ENCODE measurements at regions not wholly inside any gene's neighbourhood (a gene's known extent, or its start where the extent isn't known, plus 50 kb on each side); places are given as distances from the start of the nearest gene placed in this dataset.

GRCh38 chr20:11604339-11604738 lies 313.4 kb upstream of the BTBD3 start:
- in situ Hi-C loops (cut with MboI; ENCODE audit: low sequenced_read_pairs), result no loop called here

GRCh38 chr20:11607047-11607446 lies 310.6 kb upstream of the BTBD3 start:
- in situ Hi-C loops (cut with MboI; ENCODE audit: low sequenced_read_pairs), result no loop called here

DNA sequence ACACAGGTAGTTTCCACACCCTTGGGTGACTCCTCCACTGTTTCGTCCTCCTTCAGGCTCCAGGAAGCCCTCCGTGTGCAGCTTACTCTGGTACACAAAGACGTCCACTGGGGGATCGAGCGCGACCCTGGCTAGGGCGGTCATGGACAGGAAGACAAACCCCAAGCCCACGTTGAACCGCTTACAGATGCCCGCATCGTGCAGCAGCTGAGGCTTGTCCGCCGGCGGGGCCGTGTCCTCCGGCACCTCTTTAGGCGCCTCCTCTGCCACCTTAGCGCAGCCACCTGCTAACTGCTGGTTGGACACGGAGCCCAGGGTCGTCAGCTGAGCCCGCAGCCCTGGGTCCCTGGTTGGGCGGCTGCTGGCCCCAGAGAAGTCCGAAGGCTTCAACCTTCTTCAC lies 309.0 kb upstream of the BTBD3 start:
- in situ Hi-C loops (cut with MboI; ENCODE audit: low sequenced_read_pairs), result no loop called here

- in situ Hi-C loops (cut with MboI; ENCODE audit: low sequenced_read_pairs), result no loop called here
Measured at GRCh38 chr20:11624704-11625103, 293.0 kb upstream of the BTBD3 start.

DNA sequence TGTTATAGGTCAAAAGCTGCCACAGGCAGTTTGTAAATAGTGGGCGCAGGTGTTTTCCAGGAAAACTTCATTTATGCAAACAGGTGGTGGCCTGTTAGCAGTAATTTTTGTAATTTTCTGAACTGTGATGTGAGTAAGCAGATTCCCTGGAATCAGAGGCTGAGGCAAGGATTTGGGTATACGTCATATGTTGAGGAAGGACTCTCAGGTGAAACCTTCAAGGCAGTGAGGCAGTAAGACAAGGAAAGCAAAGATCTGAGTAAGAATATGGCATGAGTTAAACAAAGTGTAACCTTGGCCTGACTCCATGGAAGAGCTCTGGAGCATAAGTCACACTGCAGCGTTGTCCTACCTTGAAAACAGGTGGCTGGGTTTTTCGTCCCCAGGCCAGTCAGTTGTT lies 291.1 kb upstream of the BTBD3 start:
- in situ Hi-C loops (cut with MboI; ENCODE audit: low sequenced_read_pairs), result no loop called here

- in situ Hi-C loops (cut with MboI; ENCODE audit: low sequenced_read_pairs), result no loop called here
Measured at GRCh38 chr20:11642866-11643265, 274.8 kb upstream of the BTBD3 start.

GRCh38 chr20:11646359-11646758 lies 271.3 kb upstream of the BTBD3 start:
- in situ Hi-C loops (cut with MboI; ENCODE audit: low sequenced_read_pairs), result no loop called here

- in situ Hi-C loops (cut with MboI; ENCODE audit: low sequenced_read_pairs), result no loop called here
Measured at GRCh38 chr20:11650566-11650965, 267.1 kb upstream of the BTBD3 start.

DNA sequence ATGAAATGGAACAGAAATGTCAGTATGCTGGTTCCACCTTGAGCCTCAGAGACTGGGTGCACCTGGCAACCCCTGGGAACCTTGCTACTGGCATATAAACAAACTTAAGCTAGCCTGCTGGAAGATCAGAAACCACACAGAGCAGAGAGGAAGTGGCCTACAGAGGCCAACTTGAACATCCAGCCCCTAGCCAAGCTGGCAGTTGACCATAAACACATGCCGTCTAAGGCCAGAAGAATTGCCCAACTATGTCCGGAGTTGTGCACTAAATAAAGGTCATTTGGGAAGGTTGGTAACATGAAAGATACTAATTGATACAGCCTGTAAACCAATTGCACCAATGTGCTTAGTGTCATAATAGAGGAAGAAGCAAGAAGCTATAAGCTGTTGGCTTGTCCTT lies 266.6 kb upstream of the BTBD3 start:
- in situ Hi-C loops (cut with MboI; ENCODE audit: low sequenced_read_pairs), result no loop called here

DNA sequence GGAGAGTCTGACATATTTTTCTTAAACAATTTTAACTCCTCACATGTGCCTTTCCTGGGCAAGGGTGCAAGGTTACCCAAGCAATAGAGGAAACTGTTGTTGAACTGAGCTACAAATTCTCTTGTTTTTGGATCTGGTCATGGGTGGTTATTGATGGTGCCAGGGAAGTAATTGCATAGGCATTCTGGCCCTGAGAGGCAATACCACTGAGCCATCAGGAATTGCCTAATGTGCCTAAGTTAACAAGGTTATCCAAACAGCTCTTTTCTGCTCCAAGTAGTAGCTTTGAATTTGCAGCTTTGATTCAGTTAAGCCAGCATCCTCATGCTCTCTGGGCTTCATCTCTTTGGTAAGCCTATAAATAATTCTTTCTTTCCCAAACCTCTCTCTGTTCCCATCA lies 266.0 kb upstream of the BTBD3 start:
- in situ Hi-C loops (cut with MboI; ENCODE audit: low sequenced_read_pairs), result no loop called here

DNA sequence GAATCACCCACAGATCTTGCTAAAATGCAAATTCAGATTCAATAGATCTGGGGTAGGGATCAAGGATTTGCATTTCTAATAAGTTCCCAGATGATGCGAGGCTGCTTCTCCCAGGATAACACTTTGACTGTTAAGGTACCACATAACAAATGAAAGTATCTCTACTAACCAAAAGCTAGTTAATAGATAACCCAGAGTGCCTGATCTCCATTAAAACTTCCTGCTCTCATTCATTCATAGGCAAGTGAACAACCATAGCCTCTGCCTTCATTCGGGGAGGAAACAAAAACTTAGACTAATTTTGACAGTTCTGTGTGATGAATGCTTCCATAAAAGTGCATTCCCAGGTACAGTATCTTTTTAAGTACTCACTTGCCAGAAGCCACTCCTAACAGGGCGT lies 265.6 kb upstream of the BTBD3 start:
- in situ Hi-C loops (cut with MboI; ENCODE audit: low sequenced_read_pairs), result no loop called here

DNA sequence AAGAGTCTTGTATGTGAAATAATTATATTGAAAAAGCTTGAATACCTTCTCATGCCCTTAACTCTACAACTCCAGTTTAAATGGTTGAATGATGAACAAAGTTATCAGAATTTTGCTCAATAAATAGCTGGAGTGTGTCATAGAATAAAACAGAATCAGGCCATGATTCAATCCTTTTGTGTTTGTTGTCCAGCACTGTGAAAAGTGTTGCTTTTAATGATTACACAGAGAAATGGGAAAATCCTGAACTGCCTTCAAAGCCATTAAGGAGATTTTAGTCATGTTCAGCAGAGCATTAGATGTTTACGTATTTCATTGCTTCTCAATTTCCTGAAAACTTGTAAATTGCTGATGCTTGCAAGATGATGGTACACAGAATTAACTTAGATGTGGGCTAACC lies 262.9 kb upstream of the BTBD3 start:
- in situ Hi-C loops (cut with MboI; ENCODE audit: low sequenced_read_pairs), result no loop called here

DNA sequence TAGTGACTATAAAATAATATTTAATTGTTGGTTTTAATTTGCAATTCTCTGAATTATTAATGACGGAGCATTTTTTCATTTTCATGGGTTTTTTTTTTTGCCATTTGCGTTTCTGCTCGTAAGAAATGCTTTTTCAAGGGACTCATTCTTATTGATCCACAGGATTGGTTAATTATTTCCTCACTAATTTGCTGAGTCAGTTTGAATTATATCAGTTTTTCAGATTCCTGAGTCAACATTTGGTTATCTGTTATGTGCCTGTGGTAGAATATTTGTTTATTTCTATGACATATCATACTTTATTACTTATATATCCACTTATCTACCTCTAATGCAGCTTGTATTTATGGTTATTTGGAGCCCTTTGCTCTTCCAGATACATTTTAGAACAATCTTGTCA lies 257.0 kb upstream of the BTBD3 start:
- in situ Hi-C loops (cut with MboI; ENCODE audit: low sequenced_read_pairs), result no loop called here

DNA sequence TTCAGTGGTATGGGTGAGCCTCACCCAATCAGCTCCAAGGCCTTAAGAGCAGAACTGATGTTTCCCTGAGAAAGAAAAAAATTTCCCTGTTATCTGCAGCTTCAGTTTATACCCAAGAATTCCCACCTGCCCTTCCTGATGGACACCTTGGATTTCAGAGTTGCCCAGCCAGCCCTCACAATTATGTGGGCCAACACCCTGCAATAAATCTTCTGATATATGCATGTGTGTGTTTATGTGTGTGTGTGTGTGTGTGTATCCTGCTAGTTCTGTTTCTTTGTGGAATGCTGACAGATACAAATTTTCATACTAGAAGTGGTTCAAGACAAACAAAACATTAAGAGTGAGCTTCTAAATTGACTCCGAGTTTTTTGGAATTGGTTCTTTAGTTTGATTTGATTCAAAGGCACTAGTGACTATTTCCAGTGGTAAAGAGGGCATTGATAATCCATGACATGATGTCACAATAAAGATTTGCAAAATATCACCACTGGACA lies 246.6 kb upstream of the BTBD3 start:
- in situ Hi-C loops (cut with MboI; ENCODE audit: low sequenced_read_pairs), result no loop called here

- in situ Hi-C loops (cut with MboI; ENCODE audit: low sequenced_read_pairs), result no loop called here
Measured at GRCh38 chr20:11672959-11673358, 244.7 kb upstream of the BTBD3 start.

GRCh38 chr20:11675920-11676629 lies 241.6 kb upstream of the BTBD3 start:
- in situ Hi-C loops (cut with MboI; ENCODE audit: low sequenced_read_pairs), result no loop called here

GRCh38 chr20:11676630-11677287 lies 240.9 kb upstream of the BTBD3 start:
- in situ Hi-C loops (cut with MboI; ENCODE audit: low sequenced_read_pairs), result no loop called here

DNA sequence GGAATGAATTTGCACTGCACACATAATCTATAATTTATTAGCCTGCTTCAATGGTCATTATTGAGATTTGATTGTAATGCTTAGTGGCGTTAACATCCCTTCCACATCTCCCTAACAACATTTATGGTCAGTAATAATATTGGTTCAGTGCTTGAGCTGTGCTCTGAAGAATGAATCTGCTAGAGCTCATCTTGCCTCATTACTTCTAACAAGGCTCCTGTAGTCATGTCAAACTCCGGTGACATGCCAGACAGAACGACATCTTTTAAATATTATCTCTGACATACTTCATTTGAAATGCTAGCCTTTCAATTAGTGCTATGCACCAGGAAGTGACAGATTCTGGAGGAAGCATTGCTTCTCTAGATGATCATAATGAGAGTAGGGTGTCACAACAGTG lies 240.3 kb upstream of the BTBD3 start:
- in situ Hi-C loops (cut with MboI; ENCODE audit: low sequenced_read_pairs), result no loop called here

- in situ Hi-C loops (cut with MboI; ENCODE audit: low sequenced_read_pairs), result no loop called here
Measured at GRCh38 chr20:11677836-11678235, 239.9 kb upstream of the BTBD3 start.

DNA sequence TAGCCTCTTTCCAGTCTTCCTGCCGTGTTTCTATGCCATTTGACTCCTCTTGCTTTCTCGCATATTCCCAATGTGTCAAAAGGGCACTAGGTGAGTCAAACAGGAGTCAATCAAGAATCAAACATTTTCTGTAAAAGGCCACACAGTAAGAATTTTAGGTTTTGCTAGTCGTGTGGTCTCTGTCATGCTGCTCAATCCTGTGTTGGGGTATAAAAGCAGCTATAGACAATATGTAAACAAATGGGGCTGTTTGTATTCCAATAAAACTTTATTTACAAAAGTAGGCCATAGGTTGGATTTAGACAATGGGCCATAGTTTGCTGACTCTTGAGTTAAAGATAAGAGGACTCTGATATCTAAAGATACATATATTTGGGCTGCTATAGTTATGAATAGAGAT lies 235.4 kb upstream of the BTBD3 start:
- in situ Hi-C loops (cut with MboI; ENCODE audit: low sequenced_read_pairs), result no loop called here

DNA sequence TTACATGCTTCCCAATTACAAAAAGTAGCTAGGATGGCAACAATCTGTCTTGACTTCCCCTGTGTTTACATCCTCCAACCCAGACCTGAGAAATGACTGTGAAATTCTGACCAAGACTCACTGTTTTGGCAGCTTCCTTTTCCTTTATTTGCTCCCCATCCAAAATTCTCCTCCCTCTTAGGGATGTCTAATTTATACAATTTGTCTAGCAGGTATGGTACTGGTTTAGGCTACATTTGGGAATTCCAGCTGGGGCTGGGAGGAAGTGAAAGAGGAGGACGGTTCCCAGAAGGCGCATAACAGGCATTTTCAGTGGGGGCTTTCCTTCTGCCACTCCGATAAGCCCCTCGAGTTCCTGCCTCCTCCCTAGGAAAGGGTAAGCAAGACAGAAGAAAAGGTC lies 231.5 kb upstream of the BTBD3 start:
- in situ Hi-C loops (cut with MboI; ENCODE audit: low sequenced_read_pairs), result no loop called here

- in situ Hi-C loops (cut with MboI; ENCODE audit: low sequenced_read_pairs), result no loop called here
Measured at GRCh38 chr20:11686820-11687543, 230.7 kb upstream of the BTBD3 start.

All from HL-60/S4 treated with phorbol 12-myristate 13-acetate at 8.2 ng/mL for 4 days and 3 days (cell line).